HCT116 (cell line): ENCODE measurements at regions not wholly inside any gene's neighbourhood (a gene's known extent, or its start where the extent isn't known, plus 50 kb on each side); places are given as distances from the start of the nearest gene placed in this dataset.

Source experiments
- ATAC-seq: fragments of 200-7000 bp; cut with Tn5 transposase; 2 replicates; pipeline ENCODE4 v1.9.1; 2020; ENCODE audit warnings: mild to moderate bottlenecking, moderate library complexity
- BruUV-seq: library from RNA; stranded (reverse); fragments of 400-500 nt; replicated peaks from 2 replicates; lab custom pipeline; 2021; lab: Mats Ljungman, UMichigan
- CTCF ChIA-PET: fragments of 300-600 bp; sonication (Branson Sonifier 250); formaldehyde crosslinking; loops from one replicate; lab custom pipeline; 2021; ENCODE audit warnings: antibody characterized with exemption; lab: Charles Lee
- POLR2A ChIA-PET: fragments of 300-600, 350-600 bp; sonication (Branson Sonifier 250); formaldehyde crosslinking; loops from one replicate; lab custom pipeline; 2021; ENCODE audit warnings: antibody characterized with exemption; lab: Charles Lee
- RAD21 ChIA-PET, 2 experiments: fragments of 300-600 bp; sonication (Branson Sonifier 250); formaldehyde crosslinking; loops; one replicate each; lab custom pipeline; 2023; ENCODE audit warnings: low total read pairs in 2 of 2; ENCODE audit not compliant: uncharacterized antibody in 2 of 2, unreplicated experiment in 2 of 2, low non-redundant PET in 1 of 2; lab: Charles Lee
- DNase-seq: peaks from one replicate; pipeline ENCODE4 v3.0.0-alpha.2; 2010; ENCODE audit warnings: low read depth, low spot score
- H2AFZ ChIP-seq: fragments of 200-600 bp; shearing (Covaris generic), sonication (generic); 2 replicates; pipeline ENCODE4 v1.6.1; 2017; ENCODE audit warnings: low read depth, mixed run types, mixed read lengths, antibody characterized with exemption, low read length; ENCODE audit not compliant: poor library complexity, severe bottlenecking
- H3K27ac ChIP-seq: 2 replicates; pipeline ENCODE4 v1.5.1; 2012; ENCODE audit warnings: low read depth, low read length
- H3K27me3 ChIP-seq: fragments of 200-600 bp; sonication (generic); 2 replicates; pipeline ENCODE4 v1.6.1; 2016; ENCODE audit warnings: mixed run types, low read length, mixed read lengths; ENCODE audit not compliant: insufficient read depth
- H3K36me3 ChIP-seq, 2 experiments: fragments of 200-500 bp in 1 of 2; fragments of 200-600 bp in 1 of 2; sonication (Bioruptor generic) in 1 of 2; sonication (generic) in 1 of 2; 2 replicates each; pipeline versions ENCODE4 v1.5.1 to v1.6.1; 2014 to 2016; ENCODE audit warnings: low read length in 2 of 2, inconsistent platforms in 1 of 2, mixed read lengths in 1 of 2, mixed run types in 1 of 2; ENCODE audit not compliant: insufficient read depth in 2 of 2, control insufficient read depth in 1 of 2
- H3K4me1 ChIP-seq, 2 experiments: fragments of 200-600 bp in 1 of 2; sonication (generic) in 1 of 2; 2 replicates each; pipeline versions ENCODE4 v1.5.1 to v1.6.1; 2012 to 2017; ENCODE audit warnings: low read length in 2 of 2, inconsistent platforms in 1 of 2, mild to moderate bottlenecking in 1 of 2, mixed read lengths in 1 of 2, mixed run types in 1 of 2, moderate library complexity in 1 of 2; ENCODE audit not compliant: insufficient read depth in 2 of 2, control insufficient read depth in 1 of 2
- H3K4me2 ChIP-seq: fragments of 200-600 bp; sonication (generic); 2 replicates; pipeline ENCODE4 v1.6.1; 2017; ENCODE audit warnings: mixed run types, low read length, mixed read lengths
- H3K4me3 ChIP-seq, 2 experiments: fragments of 200-600 bp in 1 of 2; sonication (generic) in 1 of 2; replicated peaks in 1 of 2; 2 replicates each; pipeline ENCODE4 v1.5.1; 2011 to 2016; ENCODE audit warnings: low read length in 2 of 2, control low read depth in 1 of 2, low read depth in 1 of 2, mild to moderate bottlenecking in 1 of 2, mixed read lengths in 1 of 2, mixed run types in 1 of 2
- H3K79me2 ChIP-seq: fragments of 200-600 bp; sonication (generic); 2 replicates; pipeline ENCODE4 v1.6.1; 2017; ENCODE audit warnings: mild to moderate bottlenecking, mixed run types, low read length, moderate library complexity, mixed read lengths; ENCODE audit not compliant: insufficient read depth
- H3K9ac ChIP-seq: fragments of 200-600 bp; sonication (generic); 2 replicates; pipeline ENCODE4 v1.6.1; 2016; ENCODE audit warnings: low read length, mixed read lengths
- H3K9me2 ChIP-seq: fragments of 200-600 bp; sonication (generic), shearing (Covaris generic); 2 replicates; pipeline ENCODE4 v1.6.1; 2017; ENCODE audit warnings: mixed run types, mild to moderate bottlenecking, moderate library complexity; ENCODE audit not compliant: insufficient read depth
- H3K9me3 ChIP-seq, 2 experiments: fragments of 200-500 bp in 1 of 2; fragments of 200-600 bp in 1 of 2; sonication (Bioruptor generic) in 1 of 2; sonication (generic) in 1 of 2; 2 replicates each; pipeline ENCODE4 v1.6.1; 2014 to 2017; ENCODE audit warnings: low read length in 2 of 2, mixed read lengths in 2 of 2, inconsistent platforms in 1 of 2, low read depth in 1 of 2, mild to moderate bottlenecking in 1 of 2, mixed run types in 1 of 2, moderate library complexity in 1 of 2; ENCODE audit not compliant: control insufficient read depth in 1 of 2, insufficient read depth in 1 of 2
- H4K20me1 ChIP-seq: fragments of 200-600 bp; sonication (generic), shearing (Covaris generic); 2 replicates; pipeline ENCODE4 v1.6.1; 2017; ENCODE audit warnings: mixed run types, mild to moderate bottlenecking, moderate library complexity; ENCODE audit not compliant: insufficient read depth
- ATF3 ChIP-seq: IDR thresholded peaks from 2 replicates; pipeline ENCODE4 v1.6.1; 2012
- CBX3 ChIP-seq: IDR thresholded peaks from 2 replicates; pipeline ENCODE4 v1.6.1; 2012; ENCODE audit warnings: low read depth
- CEBPB ChIP-seq: IDR thresholded peaks from 2 replicates; pipeline ENCODE4 v1.6.1; 2012; ENCODE audit warnings: low read depth
- EGR1 ChIP-seq: IDR thresholded peaks from 2 replicates; pipeline ENCODE4 v1.6.1; 2012; ENCODE audit warnings: low read depth
- ELF1 ChIP-seq: IDR thresholded peaks from 2 replicates; pipeline ENCODE4 v1.6.1; 2012; ENCODE audit warnings: low read depth, borderline replicate concordance
- EZH2 ChIP-seq: fragments of 200-600 bp; sonication (generic); IDR thresholded peaks from 2 replicates; pipeline ENCODE4 v1.6.1; 2017; ENCODE audit warnings: antibody characterized with exemption, mixed run types
- EZH2phosphoT487 ChIP-seq: fragments of 200-600 bp; IDR thresholded peaks from 2 replicates; pipeline ENCODE4 v1.6.1; 2018; ENCODE audit warnings: antibody characterized with exemption, borderline replicate concordance
- FOSL1 ChIP-seq: IDR thresholded peaks from 2 replicates; pipeline ENCODE4 v1.6.1; 2012; ENCODE audit warnings: low read depth
- JUND ChIP-seq: IDR thresholded peaks from 2 replicates; pipeline ENCODE4 v1.6.1; 2012
- MAX ChIP-seq: IDR thresholded peaks from 2 replicates; pipeline ENCODE4 v1.6.1; 2012
- POLR2AphosphoS5 ChIP-seq: IDR thresholded peaks from 2 replicates; pipeline ENCODE4 v1.6.1; 2011; ENCODE audit warnings: mild to moderate bottlenecking, low read depth, low read length, moderate library complexity
- RAD21 ChIP-seq: IDR thresholded peaks from 2 replicates; pipeline ENCODE4 v1.6.1; 2012; ENCODE audit warnings: low read depth, mild to moderate bottlenecking
- REST ChIP-seq: IDR thresholded peaks from 2 replicates; pipeline ENCODE4 v1.6.1; 2012; ENCODE audit warnings: low read depth
- SP1 ChIP-seq: IDR thresholded peaks from 2 replicates; pipeline ENCODE4 v1.6.1; 2012; ENCODE audit warnings: low read depth
- SRF ChIP-seq: IDR thresholded peaks from 2 replicates; pipeline ENCODE4 v1.6.1; 2012; ENCODE audit warnings: low read depth
- TCF7L2 ChIP-seq: IDR thresholded peaks from 2 replicates; pipeline ENCODE4 v1.7.0; 2011; ENCODE audit warnings: borderline replicate concordance, inconsistent platforms; ENCODE audit not compliant: insufficient read depth, insufficient read length; ENCODE audit errors: extremely low read depth
- YY1 ChIP-seq: IDR thresholded peaks from 2 replicates; pipeline ENCODE4 v1.6.1; 2011; ENCODE audit warnings: low read length, low read depth, moderate library complexity, mild to moderate bottlenecking; ENCODE audit not compliant: insufficient replicate concordance; ENCODE audit errors: extremely low read depth
- ZBTB33 ChIP-seq: IDR thresholded peaks from 2 replicates; pipeline ENCODE4 v1.6.1; 2011; ENCODE audit warnings: mild to moderate bottlenecking, low read length, moderate library complexity; ENCODE audit not compliant: insufficient replicate concordance; ENCODE audit errors: extremely low read depth
- ZFX ChIP-seq: fragments of 450-650 bp; IDR thresholded peaks from 2 replicates; pipeline ENCODE4 v1.6.1; 2017
- ZNF274 ChIP-seq: fragments of 200-500 bp; sonication (Bioruptor generic); IDR thresholded peaks from 2 replicates; pipeline ENCODE4 v1.6.1; 2014; ENCODE audit warnings: mild to moderate bottlenecking, low read depth, low read length, inconsistent platforms
- intact Hi-C: fragments of 100-400 bp; cut with micrococcal nuclease; formaldehyde crosslinking; loops from 2 replicates; pipeline ENCODE4 v1.10.0; 2022

- Histone ChIP-seq H3K9me3 (no peaks in the 10 kb centered on the region), H3K9me2 (no peaks in the 10 kb centered on the region), H3K4me1 (no peaks in the 10 kb centered on the region), H3K9ac (no peak overlapping the region), H4K20me1 (no peaks in the 10 kb centered on the region), H3K27me3 (no peaks in the 10 kb centered on the region), H2AFZ (no peak overlapping the region), H3K27ac (no peak overlapping the region), H3K4me2 (no peak overlapping the region), H3K79me2 (no peaks in the 10 kb centered on the region), H3K36me3 (no peaks in the 10 kb centered on the region), H3K4me3 (no peak overlapping the region)
- ChIA-PET POLR2A (no interaction called here), CTCF (no interaction called here), RAD21 (no interaction called here)
- no peak for DNase-seq
- TF ChIP-seq YY1 (no peak), ELF1 (no peak), MAX (no peak), EZH2 (no peak), JUND (no peak), CEBPB (no peak), CBX3 (no peak), RAD21 (no peak), ZNF274 (no peak), EZH2phosphoT487 (no peak), EGR1 (no peak), SRF (no peak), FOSL1 (no peak), REST (no peak), ATF3 (no peak), ZFX (no peak), ZBTB33 (no peak), TCF7L2 (no peak), SP1 (no peak), POLR2AphosphoS5 (no peak)
- intact Hi-C loops, result no loop called here
- no peak for ATAC-seq
- no TSS peak for BruUV-seq
Measured at GRCh38 chr12:90576707-90577106, 378.3 kb downstream of the CCER1 start.
